ENCODE measurements at regions not wholly inside any gene's neighbourhood (a gene's known extent, or its start where the extent isn't known, plus 50 kb on each side); places are given as distances from the start of the nearest gene placed in this dataset.

DNA sequence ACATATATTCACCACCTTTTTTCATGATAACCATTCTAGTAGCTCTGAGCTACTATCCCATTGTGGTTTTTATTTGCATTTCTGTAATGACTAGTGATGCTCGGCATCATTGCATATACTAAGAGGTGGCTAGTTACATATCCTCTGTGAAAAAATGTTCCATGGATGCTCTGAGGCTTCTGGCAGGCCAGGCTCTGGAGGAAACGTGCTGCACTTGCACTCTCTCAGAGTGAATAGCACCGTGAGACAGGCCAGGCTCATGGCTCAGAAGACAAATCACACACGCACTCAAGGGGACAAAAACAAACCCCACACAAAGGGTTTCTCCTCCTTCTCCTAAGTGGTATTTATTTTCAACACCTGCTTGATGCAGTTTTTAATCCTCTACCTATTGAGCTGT, 1085.3 kb upstream of the CNTNAP5 start (continued):
- TF ChIP-seq SP2 (IDR thresholded peaks at IDR 0.05; ENCODE audit: low read length) = no peak
- TF ChIP-seq NANOG (IDR thresholded peaks at IDR 0.05; ENCODE audit: insufficient read depth, low read depth, low read length, poor library complexity, severe bottlenecking) = no peak
- no peak for TF ChIP-seq CHD1 (IDR thresholded peaks at IDR 0.05; ENCODE audit: low read depth, low read length)
